CD4-positive, CD25-positive, alpha-beta regulatory T cell (primary cell): ENCODE measurements at regions not wholly inside any gene's neighbourhood (a gene's known extent, or its start where the extent isn't known, plus 50 kb on each side); places are given as distances from the start of the nearest gene placed in this dataset.

Source experiments
- ATAC-seq, 2 donors: fragments of 150-1000 bp; cut with Tn5 transposase; one replicate each; pipeline ENCODE4 v1.10.0; 2021; ENCODE audit warnings: low read depth in 2 of 2, moderate number of reproducible peaks in 2 of 2, moderate library complexity in 1 of 2
- DNase-seq, 3 donors: peaks; one replicate each; pipeline versions ENCODE4 v3.0.0 to v3.0.0-alpha.2; 2012 to 2022; ENCODE audit warnings: mixed read lengths in 1 of 3
- H3K27ac ChIP-seq: one replicate; pipeline ENCODE4 v1.7.0; 2013; ENCODE audit warnings: mild to moderate bottlenecking, low read length; ENCODE audit not compliant: insufficient read depth, poor library complexity, severe bottlenecking
- H3K27me3 ChIP-seq: one replicate; pipeline ENCODE4 v1.7.0; 2013; ENCODE audit warnings: low read length; ENCODE audit not compliant: control insufficient read depth, insufficient read depth
- H3K36me3 ChIP-seq: one replicate; pipeline ENCODE4 v1.7.0; 2013; ENCODE audit warnings: mild to moderate bottlenecking, low read length, moderate library complexity; ENCODE audit not compliant: control insufficient read depth, insufficient read depth
- H3K4me1 ChIP-seq: 2 replicates; pipeline ENCODE4 v1.7.0; 2013; ENCODE audit warnings: mild to moderate bottlenecking, low read length; ENCODE audit not compliant: insufficient read depth, control insufficient read depth, poor library complexity, severe bottlenecking
- H3K4me3 ChIP-seq: one replicate; pipeline ENCODE4 v1.7.0; 2013; ENCODE audit warnings: low read depth, mild to moderate bottlenecking, low read length, moderate library complexity
- H3K9me3 ChIP-seq, 2 experiments: 1 replicate in 1 of 2; 2 replicates in 1 of 2; pipeline ENCODE4 v1.7.0; 2013; ENCODE audit warnings: low read length in 2 of 2, mild to moderate bottlenecking in 1 of 2, moderate library complexity in 1 of 2; ENCODE audit not compliant: control insufficient read depth in 2 of 2
- H3K27ac Mint-ChIP-seq, 3 donors: one replicate each; pipeline ENCODE4 v1.8.0; 2020 to 2022; ENCODE audit warnings: mild to moderate bottlenecking in 3 of 3, mixed read lengths in 3 of 3, moderate library complexity in 2 of 3
- H3K27me3 Mint-ChIP-seq: one replicate; pipeline ENCODE4 v1.8.0; 2022; ENCODE audit warnings: mild to moderate bottlenecking, mixed read lengths
- H3K36me3 Mint-ChIP-seq: one replicate; pipeline ENCODE4 v1.8.0; 2020; ENCODE audit warnings: mixed read lengths
- H3K4me1 Mint-ChIP-seq, 4 donors: one replicate each; pipeline ENCODE4 v1.8.0; 2020 to 2022; ENCODE audit warnings: mixed read lengths in 4 of 4, mild to moderate bottlenecking in 1 of 4
- H3K4me3 Mint-ChIP-seq, 4 donors: one replicate each; pipeline ENCODE4 v1.8.0; 2020 to 2022; ENCODE audit warnings: mild to moderate bottlenecking in 4 of 4, mixed read lengths in 4 of 4, moderate library complexity in 3 of 4
- H3K9me3 Mint-ChIP-seq, 7 donors: one replicate each; pipeline ENCODE4 v1.8.0; 2020 to 2022; ENCODE audit warnings: mixed read lengths in 7 of 7, mild to moderate bottlenecking in 3 of 7, moderate library complexity in 2 of 7

DNA sequence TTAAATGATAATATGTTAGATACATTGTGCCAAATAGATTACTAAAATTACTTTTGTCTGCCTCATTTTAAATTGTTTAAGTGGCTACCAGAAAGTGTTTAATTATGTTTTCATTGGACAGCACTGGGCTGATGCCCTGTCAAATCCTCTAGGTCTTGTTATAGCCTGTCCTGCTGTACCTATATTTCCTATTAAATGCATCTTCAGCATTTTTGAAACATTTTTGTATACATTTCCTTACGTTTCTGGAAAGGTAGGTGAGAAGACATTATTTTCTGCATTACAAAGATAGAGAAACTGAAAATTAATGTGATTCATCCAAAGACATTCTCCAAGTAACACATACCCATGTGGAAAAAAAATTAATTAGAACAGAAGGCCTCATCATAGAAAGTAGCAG is 192.2 kb upstream of the HS3ST3A1 start:
- peaks cover 8% of the 10 kb centered on the region for H3K36me3 Mint-ChIP-seq
- H3K4me1 Mint-ChIP-seq = no peaks in the 10 kb centered on the region
- ATAC-seq = no peak

DNA sequence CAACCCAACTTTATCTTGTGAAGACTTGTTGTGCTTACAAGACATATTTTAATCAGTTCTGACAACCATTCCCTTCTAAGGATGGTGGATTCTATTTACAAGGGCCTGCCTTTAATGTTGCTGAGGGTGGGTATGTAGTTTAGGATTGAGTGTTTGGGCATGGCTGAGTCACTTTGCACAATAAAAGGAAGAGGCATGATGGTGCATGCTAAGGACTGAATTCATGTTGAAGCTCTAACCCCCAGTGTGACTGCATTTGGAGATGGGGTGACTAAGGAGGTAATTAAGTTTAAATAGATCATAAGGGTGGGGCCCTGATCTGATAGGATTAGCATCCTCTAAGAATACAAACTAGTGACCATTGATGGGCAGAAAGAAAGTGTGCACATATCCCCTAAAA is 196.1 kb upstream of the HS3ST3A1 start:
- H3K27ac Mint-ChIP-seq = no peak overlapping the region

More for the DNA sequence above, 192.2 kb upstream of the HS3ST3A1 start:
- H3K9me3 Mint-ChIP-seq = peaks cover 0 to 10% (median 0%) of the 10 kb centered on the region in 7 donors
- Histone ChIP-seq H3K4me1 (no peaks in the 10 kb centered on the region), H3K9me3 (no peaks in the 10 kb centered on the region), H3K27me3 (no peaks in the 10 kb centered on the region), H3K27ac (no peak overlapping the region), H3K4me3 (no peak overlapping the region), H3K36me3 (no peaks in the 10 kb centered on the region)
- no peaks in the 10 kb centered on the region for H3K27me3 Mint-ChIP-seq
- H3K4me3 Mint-ChIP-seq = no peak overlapping the region
- no peak overlapping the region for H3K27ac Mint-ChIP-seq
- DNase-seq = no peak

DNA sequence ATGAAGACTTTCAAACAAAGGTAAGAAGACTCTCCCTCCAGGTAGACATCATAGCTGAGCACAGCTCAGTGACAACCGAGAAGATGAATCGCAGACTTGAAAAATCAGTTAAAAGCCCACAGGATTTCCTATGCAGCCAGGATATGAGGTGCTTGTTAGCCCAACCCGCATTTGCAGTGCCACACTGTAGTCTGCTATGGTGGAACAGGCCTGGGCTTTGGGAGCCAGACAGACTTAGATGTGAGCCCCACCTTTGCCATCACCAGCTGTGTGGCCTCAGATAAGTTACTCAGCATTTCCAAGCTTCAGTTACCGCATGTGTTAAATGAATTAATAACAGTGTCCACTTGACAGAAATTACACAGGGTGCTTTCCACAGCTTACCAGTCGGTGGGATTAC is 204.4 kb upstream of the HS3ST3A1 start:
- Histone ChIP-seq H3K27ac (no peak overlapping the region), H3K9me3 (no peaks in the 10 kb centered on the region), H3K36me3 (no peaks in the 10 kb centered on the region), H3K27me3 (no peaks in the 10 kb centered on the region), H3K4me3 (no peak overlapping the region), H3K4me1 (peaks cover 7% of the 10 kb centered on the region)
- Mint-ChIP-seq H3K36me3 (peaks cover 11% of the 10 kb centered on the region), H3K27me3 (no peaks in the 10 kb centered on the region), H3K4me3 (no peak overlapping the region), H3K4me1 (peaks cover 4 to 18% (median 10%) of the 10 kb centered on the region in 4 donors), H3K9me3 (peaks cover 0 to 2% (median 0%) of the 10 kb centered on the region in 7 donors), H3K27ac (peak overlapping the region in 2 of 3 donors; percentile 1 to 76)
- DNase-seq (peak in 1 of 3 donors; percentile 23), ATAC-seq (peak in 1 of 2 donors; percentile 31)

More for the DNA sequence above, 196.1 kb upstream of the HS3ST3A1 start:
- Mint-ChIP-seq H3K36me3 (peaks cover 4% of the 10 kb centered on the region), H3K27me3 (no peaks in the 10 kb centered on the region), H3K4me3 (no peak overlapping the region), H3K9me3 (peaks cover 0 to 5% (median 0%) of the 10 kb centered on the region in 7 donors), H3K4me1 (peaks cover 0 to 6% (median 0%) of the 10 kb centered on the region in 4 donors)
- Histone ChIP-seq H3K4me1 (no peaks in the 10 kb centered on the region), H3K9me3 (no peaks in the 10 kb centered on the region), H3K27ac (no peak overlapping the region), H3K36me3 (no peaks in the 10 kb centered on the region), H3K27me3 (no peaks in the 10 kb centered on the region), H3K4me3 (no peak overlapping the region)
- ATAC-seq (no peak), DNase-seq (no peak)

DNA sequence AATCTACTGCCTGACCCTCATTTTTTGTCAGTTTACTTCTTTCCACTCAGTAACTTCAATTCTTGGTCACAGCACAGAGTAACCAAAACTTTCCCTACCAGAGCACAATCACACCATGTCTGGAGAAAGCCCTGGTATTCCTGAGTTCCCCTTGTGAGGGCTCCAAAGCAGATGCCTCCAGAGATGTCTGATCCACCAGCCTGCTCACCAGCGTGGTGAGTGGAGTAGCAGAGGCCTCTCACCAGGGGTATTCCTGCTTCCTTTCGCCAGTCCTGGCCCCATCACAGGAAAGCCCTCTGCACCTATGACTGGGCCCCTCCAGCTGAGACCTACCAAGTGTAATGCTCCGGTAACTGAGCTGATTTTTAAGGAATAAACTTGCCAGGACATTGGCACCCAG is 205.4 kb upstream of the HS3ST3A1 start:
- Histone ChIP-seq H3K4me3 (no peak overlapping the region), H3K9me3 (no peaks in the 10 kb centered on the region), H3K4me1 (peaks cover 9% of the 10 kb centered on the region), H3K36me3 (no peaks in the 10 kb centered on the region), H3K27me3 (no peaks in the 10 kb centered on the region), H3K27ac (no peak overlapping the region)
- H3K27ac Mint-ChIP-seq = no peak overlapping the region
- H3K27me3 Mint-ChIP-seq = no peaks in the 10 kb centered on the region
- peaks cover 0 to 2% (median 0%) of the 10 kb centered on the region in 7 donors for H3K9me3 Mint-ChIP-seq
- peaks cover 8 to 22% (median 13%) of the 10 kb centered on the region in 4 donors for H3K4me1 Mint-ChIP-seq
- DNase-seq (no peak), ATAC-seq (no peak)
- no peak overlapping the region for H3K4me3 Mint-ChIP-seq
- H3K36me3 Mint-ChIP-seq = peaks cover 11% of the 10 kb centered on the region

DNA sequence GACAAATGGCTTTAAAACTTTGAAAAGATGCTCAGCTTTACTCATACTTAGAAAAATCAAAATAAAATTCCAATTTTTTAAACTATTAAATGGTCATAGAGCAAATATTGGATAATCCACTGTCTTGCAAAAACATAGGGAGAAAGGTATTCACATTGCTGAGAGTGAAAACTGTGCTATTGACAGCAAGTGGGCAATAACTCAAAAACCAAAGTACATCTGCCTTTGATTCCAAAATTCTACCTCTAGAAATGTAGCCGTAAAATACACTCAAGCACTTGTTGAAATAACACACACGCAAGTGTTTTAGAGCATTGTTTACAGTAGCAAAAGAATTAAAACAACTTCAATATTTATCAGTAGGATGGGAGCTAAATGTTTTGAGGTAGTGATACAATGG is 210.6 kb upstream of the HS3ST3A1 start:
- H3K27me3 ChIP-seq = no peaks in the 10 kb centered on the region
- H3K4me3 ChIP-seq = no peak overlapping the region
- no peak for DNase-seq
- no peak overlapping the region for H3K4me3 Mint-ChIP-seq
- peaks cover 8 to 16% (median 11%) of the 10 kb centered on the region in 4 donors for H3K4me1 Mint-ChIP-seq
- no peaks in the 10 kb centered on the region for H3K9me3 ChIP-seq
- H3K27me3 Mint-ChIP-seq = no peaks in the 10 kb centered on the region
- peaks cover 5% of the 10 kb centered on the region for H3K4me1 ChIP-seq
- H3K27ac ChIP-seq = no peak overlapping the region
- peaks cover 12% of the 10 kb centered on the region for H3K36me3 Mint-ChIP-seq
- H3K27ac Mint-ChIP-seq = no peak overlapping the region
- no peaks in the 10 kb centered on the region for H3K36me3 ChIP-seq
- no peak for ATAC-seq
- peaks cover 0 to 3% (median 0%) of the 10 kb centered on the region in 7 donors for H3K9me3 Mint-ChIP-seq

DNA sequence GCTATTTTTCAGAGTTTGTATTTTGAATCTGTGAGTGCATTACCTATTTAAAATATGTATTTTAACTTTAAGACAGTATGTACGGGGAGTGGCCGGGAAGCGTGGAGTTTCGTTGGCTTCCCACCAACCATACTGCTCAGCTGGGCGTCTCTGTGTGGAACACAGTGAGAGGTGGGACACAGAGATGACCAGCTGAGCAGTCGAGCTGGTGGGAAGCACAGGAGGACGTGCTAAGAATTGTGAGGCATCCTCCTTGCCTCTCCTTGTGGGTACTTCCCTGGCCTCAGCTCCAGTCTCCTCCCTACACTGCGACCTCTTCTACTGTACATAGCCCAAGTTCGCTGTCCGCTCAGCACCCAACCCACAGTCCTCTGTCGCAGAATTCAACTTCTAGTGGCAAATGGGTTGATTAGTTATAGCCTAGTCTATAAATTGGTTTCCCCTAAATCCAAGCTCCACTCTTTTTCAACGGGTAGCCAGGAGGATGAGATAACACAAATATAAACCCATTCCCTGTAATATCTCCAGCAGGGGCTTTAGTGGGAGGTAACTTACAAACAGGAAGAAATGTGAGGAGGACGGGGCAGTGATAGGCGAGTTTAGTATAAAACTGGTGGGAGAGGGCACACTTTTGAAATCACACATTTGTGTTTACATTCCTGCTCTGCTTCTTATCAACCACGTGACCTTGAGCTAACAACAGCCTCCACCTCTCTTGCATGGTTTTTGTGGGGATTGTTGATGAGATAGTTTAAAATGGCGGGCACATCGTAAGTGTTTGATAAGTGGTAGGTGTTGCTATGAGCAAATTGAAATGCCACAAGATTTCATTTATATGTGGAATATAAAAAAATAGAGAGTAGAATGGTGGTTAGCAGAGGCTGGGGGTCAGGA is 211.9 kb upstream of the HS3ST3A1 start:
- Mint-ChIP-seq H3K9me3 (peaks cover 0 to 3% (median 0%) of the 10 kb centered on the region in 7 donors), H3K4me3 (no peak overlapping the region), H3K36me3 (peaks cover 16% of the 10 kb centered on the region), H3K4me1 (peaks cover 8 to 16% (median 11%) of the 10 kb centered on the region in 4 donors), H3K27ac (no peak overlapping the region), H3K27me3 (no peaks in the 10 kb centered on the region)
- Histone ChIP-seq H3K27ac (no peak overlapping the region), H3K36me3 (no peaks in the 10 kb centered on the region), H3K4me1 (peaks cover 5% of the 10 kb centered on the region), H3K4me3 (no peak overlapping the region), H3K9me3 (no peaks in the 10 kb centered on the region), H3K27me3 (no peaks in the 10 kb centered on the region)
- no peak for DNase-seq
- no peak for ATAC-seq

DNA sequence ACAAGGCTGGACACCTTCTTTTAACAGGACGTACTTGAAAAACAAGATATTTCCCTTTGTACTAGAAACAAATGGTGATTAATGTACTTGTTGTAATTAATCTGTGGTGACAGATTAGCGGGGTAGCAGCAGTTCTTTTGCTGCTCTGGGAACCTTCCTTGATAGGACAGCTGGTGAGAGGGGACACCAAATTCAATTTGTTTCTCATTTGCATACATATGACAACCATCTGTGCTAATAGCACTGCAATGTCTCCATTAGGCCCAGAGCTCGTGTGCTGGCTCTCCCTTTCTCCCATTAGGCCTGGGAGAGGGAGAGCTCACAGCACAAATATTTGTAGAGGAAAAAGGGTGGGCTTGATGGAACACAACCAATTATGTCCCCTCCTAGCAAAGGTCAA is 221.0 kb upstream of the HS3ST3A1 start:
- no peaks in the 10 kb centered on the region for H3K27me3 Mint-ChIP-seq
- DNase-seq = no peak
- Histone ChIP-seq H3K27me3 (no peaks in the 10 kb centered on the region), H3K4me3 (no peak overlapping the region), H3K27ac (no peak overlapping the region), H3K4me1 (no peaks in the 10 kb centered on the region), H3K9me3 (no peaks in the 10 kb centered on the region), H3K36me3 (no peaks in the 10 kb centered on the region)
- H3K4me3 Mint-ChIP-seq = no peak overlapping the region
- H3K9me3 Mint-ChIP-seq = peaks cover 0 to 2% (median 0%) of the 10 kb centered on the region in 7 donors
- H3K4me1 Mint-ChIP-seq = peaks cover 3 to 8% (median 5%) of the 10 kb centered on the region in 4 donors
- H3K27ac Mint-ChIP-seq = no peak overlapping the region
- ATAC-seq = no peak
- peaks cover 4% of the 10 kb centered on the region for H3K36me3 Mint-ChIP-seq
